ENCODE measurements at regions not wholly inside any gene's neighbourhood (a gene's known extent, or its start where the extent isn't known, plus 50 kb on each side); places are given as distances from the start of the nearest gene placed in this dataset.
A peak's percentile ranks its signal among the peaks of the same experiment; 100 is the strongest.
"Not testable (repeated sequence)": the region's sequence is repeated elsewhere in the genome, so short reads cannot be mapped to it uniquely, and the experiment has no call there.

GRCh38 chr13:95404141-95404882, 103.1 kb upstream of the ABCC4 start:
- Mint-ChIP-seq H3K9me3 (no peaks in the 10 kb centered on the region), H3K27me3 (ENCODE audit: low read depth) (peaks cover 8% of the 10 kb centered on the region), H3K27ac (no peak overlapping the region), H3K36me3 (ENCODE audit: low read depth) (no peaks in the 10 kb centered on the region), H3K4me1 (ENCODE audit: low read depth) (peaks cover 7% of the 10 kb centered on the region), H3K4me3 (peak overlapping the region; percentile 94)
- peak; percentile 59 for DNase-seq (ENCODE audit: low spot score)

- no peak for DNase-seq (ENCODE audit: low spot score)
- Mint-ChIP-seq H3K27ac (no peak overlapping the region), H3K4me1 (ENCODE audit: low read depth) (peaks cover 7% of the 10 kb centered on the region), H3K4me3 (no peak overlapping the region), H3K9me3 (no peaks in the 10 kb centered on the region), H3K36me3 (ENCODE audit: low read depth) (no peaks in the 10 kb centered on the region), H3K27me3 (ENCODE audit: low read depth) (peaks cover 8% of the 10 kb centered on the region)
Observed at GRCh38 chr13:95406176-95406575, 104.9 kb upstream of the ABCC4 start.

GRCh38 chr13:95411428-95412040, 110.3 kb upstream of the ABCC4 start:
- no peaks in the 10 kb centered on the region for H3K9me3 Mint-ChIP-seq
- no peaks in the 10 kb centered on the region for H3K4me1 Mint-ChIP-seq (ENCODE audit: low read depth)
- H3K27me3 Mint-ChIP-seq (ENCODE audit: low read depth), result peaks cover 2% of the 10 kb centered on the region
- DNase-seq (ENCODE audit: low spot score), result no peak
- no peak overlapping the region for H3K4me3 Mint-ChIP-seq
- H3K27ac Mint-ChIP-seq, result no peak overlapping the region
- H3K36me3 Mint-ChIP-seq (ENCODE audit: low read depth), result no peaks in the 10 kb centered on the region

GRCh38 chr13:95418946-95419345, 117.7 kb upstream of the ABCC4 start:
- Mint-ChIP-seq H3K36me3 (ENCODE audit: low read depth) (no peaks in the 10 kb centered on the region), H3K4me3 (no peak overlapping the region), H3K4me1 (ENCODE audit: low read depth) (peaks cover 3% of the 10 kb centered on the region), H3K27me3 (ENCODE audit: low read depth) (peaks cover 7% of the 10 kb centered on the region), H3K27ac (no peak overlapping the region), H3K9me3 (no peaks in the 10 kb centered on the region)
- DNase-seq (ENCODE audit: low spot score), result no peak

- Mint-ChIP-seq H3K27me3 (ENCODE audit: low read depth) (peaks cover 7% of the 10 kb centered on the region), H3K4me1 (ENCODE audit: low read depth) (peaks cover 3% of the 10 kb centered on the region), H3K9me3 (no peaks in the 10 kb centered on the region), H3K4me3 (no peak overlapping the region), H3K27ac (no peak overlapping the region), H3K36me3 (ENCODE audit: low read depth) (no peaks in the 10 kb centered on the region)
- no peak for DNase-seq (ENCODE audit: low spot score)
Observed at GRCh38 chr13:95420501-95420900, 119.2 kb upstream of the ABCC4 start.

GRCh38 chr13:95426631-95427030, 125.4 kb upstream of the ABCC4 start:
- Mint-ChIP-seq H3K27me3 (ENCODE audit: low read depth) (peaks cover 5% of the 10 kb centered on the region), H3K9me3 (no peaks in the 10 kb centered on the region), H3K4me3 (no peak overlapping the region), H3K36me3 (ENCODE audit: low read depth) (no peaks in the 10 kb centered on the region), H3K27ac (no peak overlapping the region), H3K4me1 (ENCODE audit: low read depth) (no peaks in the 10 kb centered on the region)
- no peak for DNase-seq (ENCODE audit: low spot score)

GRCh38 chr13:95430525-95430924, 122.0 kb upstream of the CLDN10 start:
- not testable (repeated sequence) for H3K4me3 Mint-ChIP-seq

GRCh38 chr13:95432141-95432540, 120.4 kb upstream of the CLDN10 start:
- H3K27ac Mint-ChIP-seq, result no peak overlapping the region
- DNase-seq (ENCODE audit: low spot score), result no peak
- H3K27me3 Mint-ChIP-seq (ENCODE audit: low read depth), result peaks cover 5% of the 10 kb centered on the region
- H3K4me3 Mint-ChIP-seq, result no peak overlapping the region
- no peaks in the 10 kb centered on the region for H3K36me3 Mint-ChIP-seq (ENCODE audit: low read depth)
- no peaks in the 10 kb centered on the region for H3K4me1 Mint-ChIP-seq (ENCODE audit: low read depth)
- no peaks in the 10 kb centered on the region for H3K9me3 Mint-ChIP-seq

More at GRCh38 chr13:95430525-95430924, 122.0 kb upstream of the CLDN10 start:
- H3K4me1 Mint-ChIP-seq (ENCODE audit: low read depth); H3K27ac Mint-ChIP-seq; DNase-seq (ENCODE audit: low spot score); H3K27me3 Mint-ChIP-seq (ENCODE audit: low read depth); H3K9me3 Mint-ChIP-seq; H3K36me3 Mint-ChIP-seq (ENCODE audit: low read depth): not testable (repeated sequence)

- H3K4me3 Mint-ChIP-seq, result no peak overlapping the region
- no peak overlapping the region for H3K27ac Mint-ChIP-seq
- H3K36me3 Mint-ChIP-seq (ENCODE audit: low read depth), result no peaks in the 10 kb centered on the region
- H3K9me3 Mint-ChIP-seq, result no peaks in the 10 kb centered on the region
- H3K27me3 Mint-ChIP-seq (ENCODE audit: low read depth), result peaks cover 5% of the 10 kb centered on the region
- DNase-seq (ENCODE audit: low spot score), result no peak
- no peaks in the 10 kb centered on the region for H3K4me1 Mint-ChIP-seq (ENCODE audit: low read depth)
Observed at GRCh38 chr13:95433537-95433936, 119.0 kb upstream of the CLDN10 start.

- no peaks in the 10 kb centered on the region for H3K4me1 Mint-ChIP-seq (ENCODE audit: low read depth)
- peaks cover 1% of the 10 kb centered on the region for H3K27me3 Mint-ChIP-seq (ENCODE audit: low read depth)
- H3K4me3 Mint-ChIP-seq, result no peak overlapping the region
- no peak overlapping the region for H3K27ac Mint-ChIP-seq
- no peak for DNase-seq (ENCODE audit: low spot score)
- no peaks in the 10 kb centered on the region for H3K36me3 Mint-ChIP-seq (ENCODE audit: low read depth)
- no peaks in the 10 kb centered on the region for H3K9me3 Mint-ChIP-seq
Observed at GRCh38 chr13:95434111-95434510, 118.4 kb upstream of the CLDN10 start.

- no peak for DNase-seq (ENCODE audit: low spot score)
- Mint-ChIP-seq H3K36me3 (ENCODE audit: low read depth) (no peaks in the 10 kb centered on the region), H3K27ac (no peak overlapping the region), H3K4me3 (no peak overlapping the region), H3K9me3 (no peaks in the 10 kb centered on the region), H3K27me3 (ENCODE audit: low read depth) (no peaks in the 10 kb centered on the region), H3K4me1 (ENCODE audit: low read depth) (no peaks in the 10 kb centered on the region)
Observed at GRCh38 chr13:95437561-95437960, 115.0 kb upstream of the CLDN10 start.

- Mint-ChIP-seq H3K4me3 (no peak overlapping the region), H3K36me3 (ENCODE audit: low read depth) (no peaks in the 10 kb centered on the region)
Observed at GRCh38 chr13:95438297-95438696, 114.2 kb upstream of the CLDN10 start.

GRCh38 chr13:95440441-95441088, 112.0 kb upstream of the CLDN10 start:
- Mint-ChIP-seq H3K4me3 (no peak overlapping the region), H3K27me3 (ENCODE audit: low read depth) (peaks cover 8% of the 10 kb centered on the region), H3K27ac (no peak overlapping the region), H3K9me3 (no peaks in the 10 kb centered on the region), H3K4me1 (ENCODE audit: low read depth) (no peaks in the 10 kb centered on the region), H3K36me3 (ENCODE audit: low read depth) (no peaks in the 10 kb centered on the region)
- no peak for DNase-seq (ENCODE audit: low spot score)

More at GRCh38 chr13:95438297-95438696, 114.2 kb upstream of the CLDN10 start:
- H3K9me3 Mint-ChIP-seq, result no peaks in the 10 kb centered on the region
- no peak for DNase-seq (ENCODE audit: low spot score)
- H3K27ac Mint-ChIP-seq, result no peak overlapping the region
- no peaks in the 10 kb centered on the region for H3K4me1 Mint-ChIP-seq (ENCODE audit: low read depth)
- H3K27me3 Mint-ChIP-seq (ENCODE audit: low read depth), result peaks cover 3% of the 10 kb centered on the region

- peaks cover 8% of the 10 kb centered on the region for H3K27me3 Mint-ChIP-seq (ENCODE audit: low read depth)
- no peak overlapping the region for H3K4me3 Mint-ChIP-seq
- no peak overlapping the region for H3K27ac Mint-ChIP-seq
- H3K36me3 Mint-ChIP-seq (ENCODE audit: low read depth), result no peaks in the 10 kb centered on the region
- no peak for DNase-seq (ENCODE audit: low spot score)
- H3K9me3 Mint-ChIP-seq, result no peaks in the 10 kb centered on the region
- no peaks in the 10 kb centered on the region for H3K4me1 Mint-ChIP-seq (ENCODE audit: low read depth)
Observed at GRCh38 chr13:95441326-95441725, 111.2 kb upstream of the CLDN10 start.

All from T-helper 2 cell treated with Interferon-gamma antibody and Interleukin-4, amounts not matched to agents 5 μg/mL and 100 μg/mL, for 36 hours (primary cell).